Mesendoderm (in vitro differentiated cells): ENCODE measurements at regions not wholly inside any gene's neighbourhood (a gene's known extent, or its start where the extent isn't known, plus 50 kb on each side); places are given as distances from the start of the nearest gene placed in this dataset.
"Not testable (repeated sequence)": the region's sequence is repeated elsewhere in the genome, so short reads cannot be mapped to it uniquely, and the experiment has no call there.

Experiments used
- DNase-seq: peaks from one replicate; pipeline ENCODE4 v3.0.0; 2013
- H2AK5ac ChIP-seq: 2 replicates; pipeline ENCODE4 v1.6.1; 2013; ENCODE audit warnings: low read length, inconsistent platforms
- H2BK120ac ChIP-seq: 2 replicates; pipeline ENCODE4 v1.6.1; 2013; ENCODE audit warnings: low read depth, mild to moderate bottlenecking, low read length, moderate library complexity, mixed read lengths
- H2BK15ac ChIP-seq: replicated peaks from 2 replicates; pipeline ENCODE4 v1.6.1; 2013; ENCODE audit warnings: low read depth, mild to moderate bottlenecking, moderate library complexity
- H2BK5ac ChIP-seq: 2 replicates; pipeline ENCODE4 v1.6.1; 2013; ENCODE audit warnings: low read length, inconsistent platforms
- H3K18ac ChIP-seq: 2 replicates; pipeline ENCODE4 v1.6.1; 2013; ENCODE audit warnings: mild to moderate bottlenecking, low read length, mixed read lengths
- H3K23ac ChIP-seq: one replicate; pipeline ENCODE4 v1.6.1; 2013; ENCODE audit warnings: low read length
- H3K27ac ChIP-seq: 2 replicates; pipeline ENCODE4 v1.5.1; 2013; ENCODE audit warnings: low read depth, mild to moderate bottlenecking, inconsistent platforms, low read length, moderate library complexity
- H3K27me3 ChIP-seq: 2 replicates; pipeline ENCODE4 v1.6.1; 2013; ENCODE audit warnings: low read length, control low read depth, mild to moderate bottlenecking, inconsistent platforms; ENCODE audit not compliant: insufficient read depth, poor library complexity
- H3K36me3 ChIP-seq: 2 replicates; pipeline ENCODE4 v1.6.1; 2013; ENCODE audit warnings: low read length, inconsistent platforms; ENCODE audit not compliant: control insufficient read depth, insufficient read depth
- H3K4ac ChIP-seq: one replicate; pipeline ENCODE4 v1.6.1; 2013; ENCODE audit warnings: low read depth, mild to moderate bottlenecking, low read length, moderate library complexity
- H3K4me1 ChIP-seq: 2 replicates; pipeline ENCODE4 v1.6.1; 2013; ENCODE audit warnings: low read depth, low read length, inconsistent platforms; ENCODE audit not compliant: control insufficient read depth
- H3K4me2 ChIP-seq: 2 replicates; pipeline ENCODE4 v1.6.1; 2013; ENCODE audit warnings: low read length
- H3K4me3 ChIP-seq: 2 replicates; pipeline ENCODE4 v1.5.1; 2013; ENCODE audit warnings: mild to moderate bottlenecking, low read length
- H3K56ac ChIP-seq: one replicate; pipeline ENCODE4 v1.6.1; 2013; ENCODE audit warnings: low read length
- H3K79me1 ChIP-seq: 2 replicates; pipeline ENCODE4 v1.6.1; 2013; ENCODE audit warnings: low read length, inconsistent platforms
- H3K79me2 ChIP-seq: 2 replicates; pipeline ENCODE4 v1.6.1; 2013; ENCODE audit warnings: mild to moderate bottlenecking, low read length; ENCODE audit not compliant: control insufficient read depth, insufficient read depth
- H3K9ac ChIP-seq: 2 replicates; pipeline ENCODE4 v1.6.1; 2013; ENCODE audit warnings: low read length, inconsistent platforms
- H4K5ac ChIP-seq: one replicate; pipeline ENCODE4 v1.6.1; 2013; ENCODE audit warnings: low read length
- H4K8ac ChIP-seq: one replicate; pipeline ENCODE4 v1.6.1; 2013; ENCODE audit warnings: low read depth, mild to moderate bottlenecking, control low read depth, low read length, moderate library complexity
- WGBS: extraction: QIAGEN DNeasy Blood & Tissue Kit; methylation state at CpG from one replicate; pipeline ENCODE4 v1.1.7; 2013; ENCODE audit warnings: low lambda C conversion rate, missing lambda C conversion rate; ENCODE audit not compliant: insufficient coverage; ENCODE audit errors: extremely low coverage; 5-methylcytosine and 5-hydroxymethylcytosine counted together

DNA sequence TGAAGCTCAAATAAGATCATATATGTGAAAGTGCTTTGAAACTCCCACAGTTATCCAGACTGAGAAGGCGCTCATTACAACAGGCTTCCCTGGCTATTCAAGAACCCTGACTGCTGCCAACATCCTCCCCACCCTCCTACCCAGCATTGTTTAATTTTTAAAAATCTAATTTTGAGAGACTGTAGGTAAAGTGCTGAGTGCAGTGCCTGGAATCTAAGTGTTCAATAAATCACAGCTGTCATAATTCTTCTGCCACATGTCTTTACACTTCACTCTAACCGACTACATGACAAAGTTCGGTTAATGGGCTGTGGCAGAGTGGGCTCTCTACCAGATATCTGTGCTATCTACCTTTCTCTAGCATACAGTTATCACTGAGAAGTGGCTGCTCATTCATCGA, 255.6 kb upstream of the C9orf72 start:
- Histone ChIP-seq H3K4me2 (no peak overlapping the region), H2BK15ac (no peak overlapping the region), H3K56ac (no peak overlapping the region), H2AK5ac (no peak overlapping the region), H2BK5ac (no peak overlapping the region), H2BK120ac (no peak overlapping the region), H3K27ac (no peak overlapping the region), H3K4ac (no peak overlapping the region), H4K8ac (no peak overlapping the region), H3K27me3 (no peaks in the 10 kb centered on the region), H3K4me1 (no peaks in the 10 kb centered on the region), H3K23ac (no peak overlapping the region), H3K79me2 (no peaks in the 10 kb centered on the region), H3K79me1 (no peaks in the 10 kb centered on the region), H3K9ac (no peak overlapping the region), H4K5ac (no peak overlapping the region), H3K4me3 (no peak overlapping the region), H3K18ac (no peak overlapping the region), H3K36me3 (no peaks in the 10 kb centered on the region)
- WGBS: no CpG with 5 or more reads among the region's 4 CpGs
- DNase-seq: no peak

DNA sequence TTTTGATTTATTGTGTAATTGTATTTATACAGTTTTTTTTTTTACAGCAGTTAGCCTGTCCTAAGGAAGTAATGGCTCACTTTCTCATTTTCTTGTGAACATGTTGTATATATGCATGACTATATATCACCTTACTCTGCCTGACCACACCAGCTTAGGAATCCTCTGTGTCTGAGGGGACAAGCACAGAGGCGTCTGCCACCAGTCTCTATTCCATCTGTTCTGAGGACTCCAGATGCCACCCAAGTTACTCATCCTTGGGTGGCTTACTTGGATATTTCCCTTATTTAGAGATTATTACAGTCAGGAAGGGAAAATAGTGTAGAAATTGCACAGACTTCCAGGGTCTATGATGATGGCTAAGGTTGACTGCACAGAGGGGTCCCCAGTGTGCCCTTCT, 256.3 kb upstream of the C9orf72 start:
- Histone ChIP-seq H3K18ac (no peak overlapping the region), H3K27ac (no peak overlapping the region), H2BK5ac (no peak overlapping the region), H4K8ac (no peak overlapping the region), H2BK120ac (no peak overlapping the region), H3K36me3 (no peaks in the 10 kb centered on the region), H3K4me1 (no peaks in the 10 kb centered on the region), H3K23ac (no peak overlapping the region), H3K4ac (no peak overlapping the region), H3K79me2 (no peaks in the 10 kb centered on the region), H2BK15ac (no peak overlapping the region), H3K9ac (no peak overlapping the region), H3K56ac (no peak overlapping the region), H3K79me1 (no peaks in the 10 kb centered on the region), H3K4me3 (no peak overlapping the region), H3K4me2 (no peak overlapping the region), H4K5ac (no peak overlapping the region), H2AK5ac (no peak overlapping the region), H3K27me3 (no peaks in the 10 kb centered on the region)
- WGBS: no CpG with 5 or more reads among the region's 1 CpG
- no peak for DNase-seq

DNA sequence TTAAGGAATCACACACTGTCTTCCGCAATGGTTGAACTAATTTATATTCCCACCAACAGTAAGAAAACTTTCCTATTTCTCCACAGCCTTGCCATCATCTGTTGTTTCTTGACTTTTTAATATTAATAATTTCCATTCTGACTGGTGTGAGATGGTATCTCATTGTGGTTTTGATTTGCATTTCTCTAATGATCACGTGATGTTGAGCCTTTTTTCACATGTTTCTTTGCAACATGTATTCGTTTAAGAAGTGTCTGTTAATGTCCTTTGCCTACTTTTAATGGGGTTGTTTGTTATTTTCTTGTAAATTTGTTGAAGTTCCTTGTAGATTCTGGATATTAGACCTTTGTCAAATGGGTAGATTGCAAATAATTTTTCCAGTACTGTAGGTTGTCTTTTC, 258.8 kb upstream of the C9orf72 start:
- not testable (repeated sequence) for H3K4me2 ChIP-seq, H3K9ac ChIP-seq, DNase-seq, H2AK5ac ChIP-seq, H3K36me3 ChIP-seq, H3K79me1 ChIP-seq, H3K18ac ChIP-seq, H3K27ac ChIP-seq, H3K23ac ChIP-seq, H3K4me1 ChIP-seq, H2BK120ac ChIP-seq, H2BK15ac ChIP-seq, H3K79me2 ChIP-seq, H3K4ac ChIP-seq, H4K8ac ChIP-seq, H3K27me3 ChIP-seq, H3K4me3 ChIP-seq, H2BK5ac ChIP-seq, H4K5ac ChIP-seq, H3K56ac ChIP-seq
- WGBS: no CpG with 5 or more reads among the region's 3 CpGs

DNA sequence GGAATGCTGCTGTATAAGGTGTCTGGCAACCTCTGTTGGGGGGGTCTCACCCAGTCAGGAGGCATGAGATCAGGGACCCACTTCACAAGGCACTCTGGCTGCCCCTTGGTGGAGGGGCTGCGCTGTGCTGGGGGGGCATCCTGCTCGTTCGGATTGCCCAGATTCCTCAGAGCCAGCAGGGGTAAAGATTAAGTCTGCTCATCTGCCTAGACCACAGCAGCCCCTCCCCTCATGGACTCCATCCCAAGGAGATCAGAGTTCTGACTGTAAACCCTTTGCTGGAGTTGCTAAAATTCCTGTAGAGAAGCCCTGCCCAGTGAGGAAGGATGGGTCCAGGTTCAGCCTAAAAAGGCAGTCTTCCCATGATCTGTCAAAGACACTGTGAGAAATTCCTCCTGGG, 262.0 kb upstream of the C9orf72 start:
- Histone ChIP-seq H2BK5ac (no peak overlapping the region), H3K79me2 (no peaks in the 10 kb centered on the region), H4K8ac (no peak overlapping the region), H3K56ac (no peak overlapping the region), H3K4me2 (no peak overlapping the region), H2BK120ac (no peak overlapping the region), H3K9ac (no peak overlapping the region), H3K4me1 (no peaks in the 10 kb centered on the region), H3K27me3 (no peaks in the 10 kb centered on the region), H3K4me3 (no peak overlapping the region), H3K27ac (no peak overlapping the region), H3K18ac (no peak overlapping the region), H4K5ac (no peak overlapping the region), H3K79me1 (no peaks in the 10 kb centered on the region), H3K23ac (no peak overlapping the region), H2AK5ac (no peak overlapping the region), H3K4ac (no peak overlapping the region), H2BK15ac (no peak overlapping the region), H3K36me3 (no peaks in the 10 kb centered on the region)
- DNase-seq: no peak
- no CpG with 5 or more reads among the region's 3 CpGs for WGBS

DNA sequence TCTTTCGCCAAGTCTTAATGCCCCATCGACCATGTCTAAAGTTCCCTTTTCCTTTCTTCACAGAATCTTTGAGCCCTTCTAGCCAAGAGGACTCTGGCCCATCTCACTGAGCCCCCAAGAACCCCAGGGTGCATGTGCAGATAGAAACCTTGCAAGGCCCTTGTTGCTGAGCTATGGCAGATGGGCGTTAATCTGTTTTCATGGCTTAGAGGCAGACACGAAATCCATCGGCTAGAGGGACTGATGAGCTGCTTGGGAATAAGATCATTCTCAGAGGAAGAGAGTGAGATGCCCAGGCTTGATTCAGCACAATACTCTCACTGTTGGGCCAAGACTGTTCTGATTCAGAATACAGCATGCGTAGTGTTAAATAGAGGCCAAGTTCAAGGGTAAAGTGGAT, 262.5 kb upstream of the C9orf72 start:
- Histone ChIP-seq H3K27ac (no peak overlapping the region), H3K9ac (no peak overlapping the region), H3K4me2 (no peak overlapping the region), H3K36me3 (no peaks in the 10 kb centered on the region), H3K56ac (no peak overlapping the region), H3K79me2 (no peaks in the 10 kb centered on the region), H3K79me1 (no peaks in the 10 kb centered on the region), H3K23ac (no peak overlapping the region), H3K4ac (no peak overlapping the region), H4K5ac (no peak overlapping the region), H3K27me3 (no peaks in the 10 kb centered on the region), H2BK15ac (no peak overlapping the region), H2BK5ac (no peak overlapping the region), H3K18ac (no peak overlapping the region), H2BK120ac (no peak overlapping the region), H2AK5ac (no peak overlapping the region), H3K4me1 (no peaks in the 10 kb centered on the region), H3K4me3 (no peak overlapping the region), H4K8ac (no peak overlapping the region)
- no peak for DNase-seq
- no CpG with 5 or more reads among the region's 6 CpGs for WGBS

DNA sequence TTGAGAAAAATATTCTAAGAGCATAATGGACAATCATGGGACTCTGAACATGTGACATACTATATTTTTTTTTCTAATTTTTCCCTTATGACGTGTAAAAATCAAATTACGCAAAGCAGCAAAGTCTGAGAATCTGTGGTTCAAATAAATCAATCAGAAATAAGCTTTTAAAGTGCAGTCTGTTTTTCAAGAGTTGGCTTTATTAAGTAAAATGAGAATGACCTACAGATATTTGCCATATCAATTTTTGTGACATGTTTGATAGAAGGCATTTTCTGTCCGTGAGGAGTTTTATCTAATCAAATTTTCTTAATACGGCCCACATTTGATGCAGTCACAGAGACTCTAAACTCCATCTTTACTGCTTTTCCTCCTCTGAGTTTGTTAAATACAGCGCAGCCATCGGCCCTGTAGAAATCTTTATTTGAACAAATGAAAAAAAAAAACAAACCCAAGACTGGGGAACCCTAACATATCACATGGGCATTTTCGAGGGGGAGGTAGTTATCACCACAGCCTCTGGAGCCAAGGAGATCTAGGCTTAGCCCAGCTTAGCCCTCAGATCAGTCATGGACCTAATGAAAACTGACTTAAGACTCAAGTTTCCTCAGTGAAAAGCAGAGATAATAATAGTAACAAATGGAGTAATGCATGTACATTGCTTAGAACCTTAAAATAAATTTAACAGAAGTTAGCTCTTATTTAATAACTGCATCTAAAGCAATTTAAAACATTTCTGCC, 263.6 kb upstream of the C9orf72 start:
- no peak overlapping the region for H4K8ac ChIP-seq
- H3K79me2 ChIP-seq: no peaks in the 10 kb centered on the region
- WGBS: no CpG with 5 or more reads among the region's 7 CpGs
- no peak for DNase-seq
- no peaks in the 10 kb centered on the region for H3K36me3 ChIP-seq
- no peak overlapping the region for H2BK15ac ChIP-seq
- H3K56ac ChIP-seq: no peak overlapping the region
- H3K27ac ChIP-seq: no peak overlapping the region
- H3K4me3 ChIP-seq: no peak overlapping the region
- H3K4ac ChIP-seq: no peak overlapping the region
- H3K4me2 ChIP-seq: no peak overlapping the region
- H3K9ac ChIP-seq: no peak overlapping the region
- H2BK120ac ChIP-seq: no peak overlapping the region
- no peaks in the 10 kb centered on the region for H3K79me1 ChIP-seq
- no peak overlapping the region for H2BK5ac ChIP-seq
- H4K5ac ChIP-seq: no peak overlapping the region
- no peaks in the 10 kb centered on the region for H3K4me1 ChIP-seq
- H3K23ac ChIP-seq: no peak overlapping the region
- H3K27me3 ChIP-seq: no peaks in the 10 kb centered on the region
- H3K18ac ChIP-seq: no peak overlapping the region
- no peak overlapping the region for H2AK5ac ChIP-seq
